ENCODE measurements at regions not wholly inside any gene's neighbourhood (a gene's known extent, or its start where the extent isn't known, plus 50 kb on each side); places are given as distances from the start of the nearest gene placed in this dataset.
"Not testable (repeated sequence)": the region's sequence is repeated elsewhere in the genome, so short reads cannot be mapped to it uniquely, and the experiment has no call there.

GRCh38 chr12:91640021-91640420, 457.4 kb upstream of the DCN start:
- DNase-seq = no peak

GRCh38 chr12:91639327-91639726, 456.7 kb upstream of the DCN start:
- no peak for DNase-seq

DNA sequence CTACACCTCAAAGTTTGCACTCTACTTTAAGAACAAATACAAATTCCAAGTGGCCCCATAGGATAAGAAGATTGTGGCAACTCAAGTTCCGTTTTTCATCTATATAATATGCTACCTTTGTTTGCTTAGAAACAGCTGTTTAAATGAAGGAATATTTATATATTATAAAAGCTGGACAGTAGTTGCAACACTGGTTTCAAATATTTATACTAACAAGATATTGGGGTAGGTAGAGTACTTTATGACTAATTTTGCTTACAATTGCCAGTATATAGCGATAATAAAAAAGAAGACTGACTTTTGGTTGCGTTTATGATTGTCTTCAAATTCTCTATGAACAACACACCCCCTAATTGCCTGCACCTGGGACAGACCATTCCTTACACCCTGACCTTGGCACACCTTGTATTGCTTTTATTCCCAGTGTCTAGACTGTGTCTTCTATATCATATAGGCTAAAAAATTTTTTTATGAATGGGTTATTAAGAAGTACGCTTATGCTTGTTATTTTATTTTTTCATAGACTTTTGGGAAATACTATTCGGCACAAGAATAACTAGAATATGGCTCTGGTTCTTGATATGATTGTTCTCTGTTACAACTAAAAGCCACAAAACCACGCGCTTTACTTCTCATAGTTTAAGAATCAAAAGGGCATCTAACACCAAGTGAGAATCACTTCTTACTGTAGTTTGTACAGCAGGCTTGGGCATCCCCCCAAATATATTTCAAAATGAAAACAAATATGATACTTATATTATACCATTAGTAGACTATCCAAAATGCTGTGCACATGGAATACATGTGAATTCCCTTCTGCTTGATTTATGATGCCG, 455.4 kb upstream of the DCN start:
- DNase-seq = no peak

DNA sequence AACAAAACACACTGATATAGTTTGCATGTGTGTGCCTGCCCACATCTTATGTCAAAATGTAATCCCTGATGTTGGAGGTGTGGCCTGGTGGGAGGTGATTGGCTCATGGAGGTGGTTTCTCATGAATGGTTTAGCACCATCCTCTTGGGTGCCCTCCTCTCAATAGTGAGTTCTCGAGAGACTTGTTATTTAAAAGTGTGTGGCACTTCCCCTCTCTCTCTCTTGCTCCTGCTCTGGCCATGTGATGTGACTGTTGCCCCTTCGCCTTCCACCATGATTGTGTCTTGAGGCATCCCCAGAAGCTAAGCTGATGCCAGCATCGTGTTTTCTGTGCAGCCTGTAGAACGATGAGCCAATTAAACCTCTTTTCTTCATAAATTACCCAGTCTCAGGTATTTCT, 454.1 kb upstream of the DCN start:
- DNase-seq = no peak

GRCh38 chr12:91634386-91634713, 451.7 kb upstream of the DCN start:
- not testable (repeated sequence) for DNase-seq

DNA sequence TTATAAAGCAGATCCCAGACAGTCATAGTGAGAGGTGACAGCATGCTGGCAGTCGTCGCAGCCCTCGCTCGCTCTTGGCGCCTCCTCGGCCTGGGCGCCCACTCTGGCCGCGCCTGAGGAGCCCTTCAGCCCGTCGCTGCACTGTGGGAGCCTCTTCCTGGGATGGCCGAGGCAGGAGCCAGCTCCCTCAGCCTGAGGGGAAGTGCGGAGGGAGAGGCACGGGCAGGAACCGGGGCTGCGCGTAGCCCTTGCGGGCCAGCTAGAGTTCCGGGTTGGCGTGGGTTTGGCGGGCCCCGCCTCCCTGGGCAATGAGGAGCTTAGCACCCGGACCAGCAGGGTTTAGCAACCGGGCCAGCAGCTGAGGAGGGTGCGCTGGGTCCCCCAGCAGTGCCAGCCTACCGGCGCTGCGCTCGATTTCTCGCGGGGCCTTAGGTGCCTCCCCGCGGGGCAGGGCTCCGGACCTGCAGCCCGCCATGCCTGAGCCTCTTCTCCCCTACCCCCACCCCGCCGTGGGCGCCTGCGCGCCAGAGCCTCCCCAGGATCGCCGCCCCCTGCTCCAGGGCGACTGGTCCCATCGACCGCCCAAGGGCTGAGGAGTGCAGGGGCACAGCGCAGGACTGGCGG, 451.2 kb upstream of the DCN start:
- no peak for DNase-seq

DNA sequence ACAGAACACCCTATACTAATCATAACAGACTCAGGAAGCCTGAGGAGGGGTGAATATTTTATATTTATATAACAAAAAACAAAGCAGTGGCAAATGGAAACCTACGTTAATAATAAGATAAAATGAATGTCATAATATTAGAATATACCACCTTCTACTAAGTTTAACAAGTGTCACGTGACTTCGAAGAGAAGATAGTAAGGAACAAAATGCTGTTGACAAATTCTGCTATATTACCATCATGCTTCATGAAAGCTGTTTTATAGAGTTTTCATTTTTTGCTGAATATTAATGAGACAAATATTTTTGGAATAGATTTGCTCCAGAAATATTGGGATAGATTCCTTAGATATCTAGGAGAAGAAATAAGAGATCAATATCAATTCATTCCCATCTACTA, 450.6 kb upstream of the DCN start:
- DNase-seq = no peak

GRCh38 chr12:91632042-91632786, 449.6 kb upstream of the DCN start:
- DNase-seq = no peak

GRCh38 chr12:91630596-91631293, 448.1 kb upstream of the DCN start:
- DNase-seq = no peak

- DNase-seq = no peak
Observed at GRCh38 chr12:91630083-91630482, 447.5 kb upstream of the DCN start.

- no peak for DNase-seq
Observed at GRCh38 chr12:91629440-91629839, 446.8 kb upstream of the DCN start.

DNA sequence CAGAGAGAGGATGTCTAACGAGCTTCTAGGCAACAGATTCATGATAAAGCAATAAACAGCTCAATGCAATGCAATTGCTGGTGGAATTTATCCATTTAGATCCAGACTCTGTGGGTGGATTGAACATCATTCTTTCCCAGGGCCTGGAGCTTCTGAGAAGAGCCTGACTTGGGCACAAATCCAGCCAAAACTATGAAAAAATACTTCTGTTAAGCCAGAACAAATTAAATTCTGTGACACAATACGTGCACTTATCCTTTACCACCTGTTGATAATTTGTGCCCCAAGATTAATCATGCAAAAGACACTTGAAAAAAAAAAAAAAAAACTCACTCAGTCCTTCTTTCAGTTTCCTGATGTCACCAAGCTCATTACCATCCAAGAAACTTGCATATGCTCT, 446.0 kb upstream of the DCN start:
- DNase-seq = no peak

DNA sequence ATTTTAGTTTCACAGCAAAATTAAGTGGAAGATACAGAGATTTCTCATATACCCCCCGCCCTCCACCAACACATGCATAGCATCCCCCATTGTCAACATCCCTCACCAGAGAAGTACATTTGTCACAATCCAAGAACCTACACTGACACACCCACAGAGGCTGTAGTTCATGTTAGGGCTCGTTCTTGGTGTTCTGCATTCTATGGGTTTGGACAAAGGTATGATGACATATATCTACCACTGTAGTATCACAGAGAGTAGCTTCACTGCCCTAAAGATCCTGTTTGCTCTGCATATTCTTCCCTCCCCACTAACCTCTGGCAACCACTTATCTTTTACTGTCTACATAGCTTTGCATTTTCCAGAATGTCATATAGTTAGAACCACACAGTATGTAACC, 444.6 kb upstream of the DCN start:
- DNase-seq = no peak

DNA sequence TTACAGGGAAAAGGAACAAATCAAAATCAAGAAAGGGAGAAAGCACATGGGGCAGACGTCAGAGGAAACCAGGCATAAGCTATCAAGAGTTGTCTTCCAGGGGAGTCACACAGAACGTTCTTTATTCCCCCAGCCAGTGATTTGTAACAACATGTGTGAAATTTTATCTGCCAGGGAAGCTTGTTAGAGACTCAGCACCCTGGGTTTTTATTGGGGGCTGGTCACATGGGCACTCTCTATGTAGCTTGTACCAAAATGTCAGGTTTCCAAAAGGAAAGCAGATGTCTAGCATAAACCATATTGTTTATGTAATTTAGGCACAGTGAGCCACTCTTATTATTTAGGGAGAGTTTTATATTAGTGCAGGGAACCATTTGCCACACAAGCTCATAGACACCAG, 440.4 kb upstream of the DCN start:
- DNase-seq = no peak

DNA sequence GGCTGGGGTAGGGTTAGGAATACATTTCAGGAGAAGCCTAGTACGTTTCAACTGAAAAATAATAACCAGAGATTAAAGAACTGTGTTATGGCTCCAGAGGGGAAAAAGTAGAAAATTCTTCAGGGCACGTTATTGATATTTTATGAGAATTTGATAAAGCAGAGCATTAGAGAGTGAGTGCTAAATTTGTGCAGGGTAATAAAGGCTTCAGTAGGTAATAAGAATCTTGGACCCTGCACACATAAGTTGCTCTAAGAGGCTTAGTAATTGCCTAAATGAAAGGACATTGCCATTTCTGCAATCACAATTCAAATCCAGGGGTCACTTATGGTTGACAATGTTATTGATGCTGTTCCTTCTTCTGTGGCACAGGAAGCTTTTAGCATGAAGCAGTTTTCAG, 439.4 kb upstream of the DCN start:
- DNase-seq = no peak

- DNase-seq = no peak
Observed at GRCh38 chr12:91620992-91621391, 438.4 kb upstream of the DCN start.

GRCh38 chr12:91620422-91620821, 437.8 kb upstream of the DCN start:
- DNase-seq = no peak

- no peak for DNase-seq
Observed at GRCh38 chr12:91618281-91618680, 435.7 kb upstream of the DCN start.

GRCh38 chr12:91617818-91618217, 435.2 kb upstream of the DCN start:
- DNase-seq = no peak

- no peak for DNase-seq
Observed at GRCh38 chr12:91616416-91616815, 433.8 kb upstream of the DCN start.

DNA sequence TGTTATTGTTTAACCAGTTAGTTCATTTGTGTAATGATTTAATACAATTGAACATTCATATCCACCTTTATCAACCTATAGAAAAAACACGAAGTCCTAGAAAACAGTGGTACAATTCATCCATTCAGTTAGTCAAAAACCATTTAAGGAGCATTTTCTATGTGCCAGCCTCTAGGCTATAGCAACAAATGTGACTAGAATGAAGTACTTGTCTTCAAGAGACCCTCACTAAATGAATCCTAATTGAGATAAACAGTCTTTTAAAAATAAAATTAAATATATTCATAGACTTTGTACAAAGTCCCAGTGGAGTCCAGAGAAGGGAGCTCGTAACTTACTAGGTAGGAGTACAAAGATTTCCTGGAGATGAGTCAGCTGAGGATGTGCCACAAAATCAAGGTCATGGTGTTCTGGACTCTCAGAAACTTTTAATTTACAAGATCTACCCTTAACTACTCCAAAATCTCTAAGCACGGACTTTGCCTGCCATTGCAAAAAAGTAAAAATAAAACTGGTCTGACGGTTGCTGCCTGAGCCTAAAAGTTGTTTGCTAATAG, 430.7 kb upstream of the DCN start:
- no peak for DNase-seq

- DNase-seq = no peak
Observed at GRCh38 chr12:91610561-91610960, 427.9 kb upstream of the DCN start.

GRCh38 chr12:91609283-91609682, 426.7 kb upstream of the DCN start:
- no peak for DNase-seq
